Limb (tissue), 2 donors: ENCODE measurements at regions not wholly inside any gene's neighbourhood (a gene's known extent, or its start where the extent isn't known, plus 50 kb on each side); places are given as distances from the start of the nearest gene placed in this dataset.

Source experiments
- DNase-seq, 2 donors: peaks; one replicate each; pipeline ENCODE4 v3.0.0-alpha.2; 2016; ENCODE audit errors: extremely low spot score in 2 of 2

- no peak for DNase-seq
These were observed 255.6 kb downstream of the PREX1 start for GRCh38 chr20:48571949-48572847.

- DNase-seq: no peak
These were observed 258.1 kb downstream of the PREX1 start for GRCh38 chr20:48569679-48570078.

- DNase-seq: no peak
These were observed 259.3 kb downstream of the PREX1 start for GRCh38 chr20:48568520-48568919.

- no peak for DNase-seq
These were observed 260.7 kb downstream of the PREX1 start for GRCh38 chr20:48567145-48567544.

- DNase-seq: no peak
These were observed 262.7 kb downstream of the PREX1 start for GRCh38 chr20:48564982-48565539.

- DNase-seq: no peak
These were observed 264.5 kb downstream of the PREX1 start for GRCh38 chr20:48563191-48563870.

GRCh38 chr20:48562586-48563116 is 265.1 kb downstream of the PREX1 start:
- no peak for DNase-seq

GRCh38 chr20:48558906-48559305 is 268.9 kb downstream of the PREX1 start:
- DNase-seq: no peak

GRCh38 chr20:48557380-48557779 is 270.4 kb downstream of the PREX1 start:
- DNase-seq: no peak

- DNase-seq: peak; percentile 8 to 46
These were observed 270.8 kb downstream of the PREX1 start for GRCh38 chr20:48556956-48557355.

GRCh38 chr20:48552550-48552949 is 275.2 kb downstream of the PREX1 start:
- no peak for DNase-seq

GRCh38 chr20:48550814-48551213 is 277.0 kb downstream of the PREX1 start:
- DNase-seq: no peak

- DNase-seq: no peak
These were observed 280.1 kb downstream of the PREX1 start for GRCh38 chr20:48547664-48548063.

- DNase-seq: peak; percentile 13 to 53
These were observed 283.1 kb downstream of the PREX1 start for GRCh38 chr20:48544402-48545339.

GRCh38 chr20:48541581-48542071 is 286.2 kb downstream of the PREX1 start:
- DNase-seq: no peak

GRCh38 chr20:48538856-48539255 is 288.9 kb downstream of the PREX1 start:
- no peak for DNase-seq

GRCh38 chr20:48538058-48538825 is 289.6 kb downstream of the PREX1 start:
- DNase-seq: no peak

- no peak for DNase-seq
These were observed 291.6 kb downstream of the PREX1 start for GRCh38 chr20:48536206-48536605.

GRCh38 chr20:48535556-48535955 is 292.2 kb downstream of the PREX1 start:
- no peak for DNase-seq

- DNase-seq: no peak
These were observed 295.8 kb downstream of the PREX1 start for GRCh38 chr20:48532028-48532427.
